ENCODE measurements at regions not wholly inside any gene's neighbourhood (a gene's known extent, or its start where the extent isn't known, plus 50 kb on each side); places are given as distances from the start of the nearest gene placed in this dataset.

- Histone ChIP-seq H3K27ac (no peak overlapping the region), H3K4me2 (no peak overlapping the region), H3K4me3 (no peak overlapping the region), H3K9me3 (ENCODE audit: low read depth) (no peaks in the 10 kb centered on the region), H3K36me3 (replicated peaks; ENCODE audit: insufficient read depth, low read depth) (no peaks in the 10 kb centered on the region), H4K20me1 (ENCODE audit: insufficient read depth, poor library complexity, severe bottlenecking) (no peaks in the 10 kb centered on the region), H3K4me1 (ENCODE audit: insufficient read depth) (no peaks in the 10 kb centered on the region), H3K27me3 (no peaks in the 10 kb centered on the region), H3K9me2 (replicated peaks; ENCODE audit: insufficient read depth) (no peaks in the 10 kb centered on the region), H3K79me2 (no peaks in the 10 kb centered on the region), H2AFZ (no peak overlapping the region)
- no peak for DNase-seq (ENCODE audit: low spot score)
- 93% methylated on average over 2 of the region's 2 CpGs for WGBS (ENCODE audit: low lambda C conversion rate, missing lambda C conversion rate)
- TF ChIP-seq EZH2phosphoT487 (IDR thresholded peaks at IDR 0.05; ENCODE audit: low read depth, severe bottlenecking, unreplicated experiment): no peak
- no peak for TF ChIP-seq EZH2 (IDR thresholded peaks at IDR 0.05; ENCODE audit: borderline replicate concordance)
- no peak for TF ChIP-seq CTCF (IDR thresholded peaks at IDR 0.05; ENCODE audit: poor library complexity)
Measured at GRCh38 chrX:112577146-112577545, 102.6 kb downstream of the LHFPL1 start.

GRCh38 chrX:112571388-112571787 lies 108.3 kb downstream of the LHFPL1 start:
- H3K79me2 ChIP-seq: no peaks in the 10 kb centered on the region
- no peaks in the 10 kb centered on the region for H4K20me1 ChIP-seq (ENCODE audit: insufficient read depth, poor library complexity, severe bottlenecking)
- no peaks in the 10 kb centered on the region for H3K36me3 ChIP-seq (replicated peaks; ENCODE audit: insufficient read depth, low read depth)
- no peak overlapping the region for H3K4me2 ChIP-seq
- H3K4me3 ChIP-seq: no peak overlapping the region
- no peak overlapping the region for H2AFZ ChIP-seq
- no peak for TF ChIP-seq EZH2 (IDR thresholded peaks at IDR 0.05; ENCODE audit: borderline replicate concordance)
- TF ChIP-seq EZH2phosphoT487 (IDR thresholded peaks at IDR 0.05; ENCODE audit: low read depth, severe bottlenecking, unreplicated experiment): no peak
- TF ChIP-seq CTCF (IDR thresholded peaks at IDR 0.05; ENCODE audit: poor library complexity): no peak
- H3K4me1 ChIP-seq (ENCODE audit: insufficient read depth): no peaks in the 10 kb centered on the region
- no peak overlapping the region for H3K27ac ChIP-seq
- no peaks in the 10 kb centered on the region for H3K27me3 ChIP-seq
- no peaks in the 10 kb centered on the region for H3K9me3 ChIP-seq (ENCODE audit: low read depth)
- WGBS (ENCODE audit: low lambda C conversion rate, missing lambda C conversion rate): 100% methylated on average over 1 of the region's 1 CpG
- H3K9me2 ChIP-seq (replicated peaks; ENCODE audit: insufficient read depth): no peaks in the 10 kb centered on the region
- no peak for DNase-seq (ENCODE audit: low spot score)

- H2AFZ ChIP-seq: no peak overlapping the region
- no peaks in the 10 kb centered on the region for H3K9me2 ChIP-seq (replicated peaks; ENCODE audit: insufficient read depth)
- DNase-seq (ENCODE audit: low spot score): no peak
- TF ChIP-seq CTCF (IDR thresholded peaks at IDR 0.05; ENCODE audit: poor library complexity) (no peak), EZH2 (IDR thresholded peaks at IDR 0.05; ENCODE audit: borderline replicate concordance) (no peak), EZH2phosphoT487 (IDR thresholded peaks at IDR 0.05; ENCODE audit: low read depth, severe bottlenecking, unreplicated experiment) (no peak)
- H3K4me2 ChIP-seq: no peak overlapping the region
- WGBS (ENCODE audit: low lambda C conversion rate, missing lambda C conversion rate): 79% methylated on average over 3 of the region's 3 CpGs
- no peak overlapping the region for H3K27ac ChIP-seq
- H4K20me1 ChIP-seq (ENCODE audit: insufficient read depth, poor library complexity, severe bottlenecking): no peaks in the 10 kb centered on the region
- no peaks in the 10 kb centered on the region for H3K9me3 ChIP-seq (ENCODE audit: low read depth)
- no peaks in the 10 kb centered on the region for H3K27me3 ChIP-seq
- H3K4me1 ChIP-seq (ENCODE audit: insufficient read depth): no peaks in the 10 kb centered on the region
- no peaks in the 10 kb centered on the region for H3K79me2 ChIP-seq
- no peaks in the 10 kb centered on the region for H3K36me3 ChIP-seq (replicated peaks; ENCODE audit: insufficient read depth, low read depth)
- H3K4me3 ChIP-seq: no peak overlapping the region
Measured at GRCh38 chrX:112555831-112556230, 123.9 kb downstream of the LHFPL1 start.

- no peaks in the 10 kb centered on the region for H3K79me2 ChIP-seq
- no peaks in the 10 kb centered on the region for H3K9me2 ChIP-seq (replicated peaks; ENCODE audit: insufficient read depth)
- no peak overlapping the region for H3K4me3 ChIP-seq
- H4K20me1 ChIP-seq (ENCODE audit: insufficient read depth, poor library complexity, severe bottlenecking): no peaks in the 10 kb centered on the region
- 66% methylated on average over 4 of the region's 4 CpGs for WGBS (ENCODE audit: low lambda C conversion rate, missing lambda C conversion rate)
- H3K9me3 ChIP-seq (ENCODE audit: low read depth): no peaks in the 10 kb centered on the region
- DNase-seq (ENCODE audit: low spot score): peak; percentile 11
- no peaks in the 10 kb centered on the region for H3K4me1 ChIP-seq (ENCODE audit: insufficient read depth)
- H3K27me3 ChIP-seq: no peaks in the 10 kb centered on the region
- H3K4me2 ChIP-seq: no peak overlapping the region
- no peak overlapping the region for H2AFZ ChIP-seq
- H3K36me3 ChIP-seq (replicated peaks; ENCODE audit: insufficient read depth, low read depth): no peaks in the 10 kb centered on the region
- H3K27ac ChIP-seq: no peak overlapping the region
- no peak for TF ChIP-seq CTCF (IDR thresholded peaks at IDR 0.05; ENCODE audit: poor library complexity)
Measured at GRCh38 chrX:112545051-112545450, 134.7 kb downstream of the LHFPL1 start.

Measured in hepatocyte (in vitro differentiated cells).